ENCODE measurements at regions not wholly inside any gene's neighbourhood (a gene's known extent, or its start where the extent isn't known, plus 50 kb on each side); places are given as distances from the start of the nearest gene placed in this dataset.

DNA sequence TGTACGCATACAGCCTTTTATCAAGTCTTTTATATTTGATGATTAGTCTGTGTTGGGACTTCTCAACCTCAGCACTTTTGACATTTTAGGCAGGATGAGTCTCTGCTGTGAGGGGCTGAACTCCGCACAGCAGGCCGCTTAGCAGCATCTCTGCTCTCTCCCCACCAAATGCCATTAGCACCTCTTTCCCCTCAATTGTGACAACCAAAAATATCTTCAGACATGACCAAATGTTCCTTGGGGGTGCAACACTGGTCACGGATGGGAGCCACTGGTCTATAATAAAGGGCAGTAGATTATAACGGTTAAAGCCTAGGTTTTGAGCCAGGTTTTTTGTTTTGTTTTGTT is 109.7 kb upstream of the LRIG1 start:
- BruUV-seq (replicated peaks) = no TSS peak
- Histone ChIP-seq H3K27ac (no peak overlapping the region), H3K9me3 (ENCODE audit: insufficient read depth, low read depth) (no peaks in the 10 kb centered on the region), H3K4me3 (no peak overlapping the region), H3K79me2 (ENCODE audit: low read depth) (no peaks in the 10 kb centered on the region), H3K9me2 (ENCODE audit: insufficient read depth) (no peaks in the 10 kb centered on the region), H2AFZ (no peak overlapping the region), H4K20me1 (ENCODE audit: insufficient read depth) (no peaks in the 10 kb centered on the region), H3K4me2 (no peak overlapping the region), H3F3A (ENCODE audit: insufficient read depth, low read depth) (no peaks in the 10 kb centered on the region), H3K27me3 (ENCODE audit: insufficient read depth, low read depth) (no peaks in the 10 kb centered on the region), H3K4me1 (replicated peaks; ENCODE audit: insufficient read depth) (no peaks in the 10 kb centered on the region), H3K36me3 (ENCODE audit: low read depth) (no peaks in the 10 kb centered on the region)
- ChIA-PET POLR2A (ENCODE audit: unreplicated experiment) (no interaction called here), CTCF (no interaction called here)
- TF ChIP-seq, protein P1, sequence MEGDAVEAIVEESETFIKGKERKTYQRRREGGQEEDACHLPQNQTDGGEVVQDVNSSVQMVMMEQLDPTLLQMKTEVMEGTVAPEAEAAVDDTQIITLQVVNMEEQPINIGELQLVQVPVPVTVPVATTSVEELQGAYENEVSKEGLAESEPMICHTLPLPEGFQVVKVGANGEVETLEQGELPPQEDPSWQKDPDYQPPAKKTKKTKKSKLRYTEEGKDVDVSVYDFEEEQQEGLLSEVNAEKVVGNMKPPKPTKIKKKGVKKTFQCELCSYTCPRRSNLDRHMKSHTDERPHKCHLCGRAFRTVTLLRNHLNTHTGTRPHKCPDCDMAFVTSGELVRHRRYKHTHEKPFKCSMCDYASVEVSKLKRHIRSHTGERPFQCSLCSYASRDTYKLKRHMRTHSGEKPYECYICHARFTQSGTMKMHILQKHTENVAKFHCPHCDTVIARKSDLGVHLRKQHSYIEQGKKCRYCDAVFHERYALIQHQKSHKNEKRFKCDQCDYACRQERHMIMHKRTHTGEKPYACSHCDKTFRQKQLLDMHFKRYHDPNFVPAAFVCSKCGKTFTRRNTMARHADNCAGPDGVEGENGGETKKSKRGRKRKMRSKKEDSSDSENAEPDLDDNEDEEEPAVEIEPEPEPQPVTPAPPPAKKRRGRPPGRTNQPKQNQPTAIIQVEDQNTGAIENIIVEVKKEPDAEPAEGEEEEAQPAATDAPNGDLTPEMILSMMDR (conservative IDR thresholded peaks at IDR 0.05) = no peak
- TF ChIP-seq EZH2 (IDR thresholded peaks at IDR 0.05; ENCODE audit: low read depth) = no peak
- intact Hi-C loops (cut with micrococcal nuclease; ENCODE audit: unreplicated experiment) = no loop called here
- DNase-seq = no peak

DNA sequence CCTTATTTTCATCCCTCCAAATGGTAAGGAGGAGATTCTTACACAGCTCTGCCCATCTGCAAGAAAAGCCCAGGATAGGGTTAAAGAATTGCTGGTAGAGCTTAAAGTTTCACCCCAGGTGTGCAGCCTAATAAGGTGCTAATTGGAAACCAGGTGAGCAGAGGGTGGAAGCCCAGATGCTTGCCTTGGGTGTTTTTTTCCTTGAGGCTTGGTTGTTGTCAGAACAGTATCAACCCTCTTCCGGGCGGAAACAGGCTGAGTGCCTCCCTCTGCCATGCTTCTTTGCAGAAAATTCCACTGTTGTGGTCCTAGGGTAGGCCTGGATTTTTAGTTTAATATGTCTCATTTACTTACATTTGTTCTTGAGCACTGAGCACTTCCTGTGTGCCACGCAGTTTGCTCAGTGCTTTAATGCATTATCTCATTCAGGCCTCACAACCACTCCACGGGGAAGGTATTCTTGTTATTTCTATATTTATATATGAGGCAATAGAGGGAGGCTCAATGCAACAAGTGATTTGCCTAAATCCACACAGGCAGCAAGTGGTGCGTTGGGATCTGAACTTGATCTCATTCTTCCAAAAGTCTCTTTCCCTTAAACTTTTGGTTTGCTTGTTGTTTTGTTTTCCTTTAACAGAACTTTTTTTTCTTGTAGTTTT is 115.0 kb upstream of the LRIG1 start:
- BruUV-seq (replicated peaks) = no TSS peak
- Histone ChIP-seq H3K79me2 (ENCODE audit: low read depth) (no peaks in the 10 kb centered on the region), H3K9me3 (ENCODE audit: insufficient read depth, low read depth) (no peaks in the 10 kb centered on the region), H2AFZ (no peak overlapping the region), H4K20me1 (ENCODE audit: insufficient read depth) (no peaks in the 10 kb centered on the region), H3K9me2 (ENCODE audit: insufficient read depth) (no peaks in the 10 kb centered on the region), H3K27me3 (ENCODE audit: insufficient read depth, low read depth) (no peaks in the 10 kb centered on the region), H3K36me3 (ENCODE audit: low read depth) (no peaks in the 10 kb centered on the region), H3F3A (ENCODE audit: insufficient read depth, low read depth) (no peaks in the 10 kb centered on the region), H3K4me2 (no peak overlapping the region), H3K4me3 (no peak overlapping the region), H3K4me1 (replicated peaks; ENCODE audit: insufficient read depth) (no peaks in the 10 kb centered on the region), H3K27ac (no peak overlapping the region)
- TF ChIP-seq, protein P1 (conservative IDR thresholded peaks at IDR 0.05) = no peak
- no peak for TF ChIP-seq EZH2 (IDR thresholded peaks at IDR 0.05; ENCODE audit: low read depth)
- intact Hi-C loops (cut with micrococcal nuclease; ENCODE audit: unreplicated experiment) = no loop called here
- POLR2A ChIA-PET (ENCODE audit: unreplicated experiment) = no interaction called here
- DNase-seq = no peak
- CTCF ChIA-PET = no interaction called here

DNA sequence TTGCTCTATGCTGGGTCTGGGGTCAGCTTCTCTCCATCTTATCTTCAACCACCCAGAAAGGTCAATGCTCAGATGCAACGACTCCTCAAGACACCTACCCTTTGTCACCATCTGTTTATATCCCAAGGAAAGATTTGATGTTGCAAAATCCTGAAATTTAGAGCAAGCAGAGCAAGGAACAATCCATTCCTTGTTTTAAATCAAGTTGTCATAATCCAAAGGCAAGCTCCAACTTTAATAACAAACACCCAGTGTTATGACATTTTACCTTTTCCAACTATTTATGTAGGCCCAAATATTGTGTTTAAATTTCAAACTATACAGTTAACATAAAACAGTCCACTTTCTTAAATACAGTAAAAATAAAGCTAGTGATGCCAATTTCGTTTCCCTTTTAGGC is 116.5 kb upstream of the LRIG1 start:
- TF ChIP-seq, protein P1 (conservative IDR thresholded peaks at IDR 0.05) = no peak
- Histone ChIP-seq H3K9me3 (ENCODE audit: insufficient read depth, low read depth) (no peaks in the 10 kb centered on the region), H3K4me3 (no peak overlapping the region), H3K4me2 (no peak overlapping the region), H3K9me2 (ENCODE audit: insufficient read depth) (no peaks in the 10 kb centered on the region), H3K36me3 (ENCODE audit: low read depth) (no peaks in the 10 kb centered on the region), H4K20me1 (ENCODE audit: insufficient read depth) (no peaks in the 10 kb centered on the region), H3K27me3 (ENCODE audit: insufficient read depth, low read depth) (no peaks in the 10 kb centered on the region), H2AFZ (no peak overlapping the region), H3F3A (ENCODE audit: insufficient read depth, low read depth) (no peaks in the 10 kb centered on the region), H3K79me2 (ENCODE audit: low read depth) (no peaks in the 10 kb centered on the region), H3K4me1 (replicated peaks; ENCODE audit: insufficient read depth) (no peaks in the 10 kb centered on the region), H3K27ac (no peak overlapping the region)
- no TSS peak for BruUV-seq (replicated peaks)
- ChIA-PET CTCF (no interaction called here), POLR2A (ENCODE audit: unreplicated experiment) (no interaction called here)
- intact Hi-C loops (cut with micrococcal nuclease; ENCODE audit: unreplicated experiment) = no loop called here
- DNase-seq = no peak
